BJ (cell line): ENCODE measurements at regions not wholly inside any gene's neighbourhood (a gene's known extent, or its start where the extent isn't known, plus 50 kb on each side); places are given as distances from the start of the nearest gene placed in this dataset.

Source experiments
- CTCF ChIA-PET: fragments of 350-600 bp; formaldehyde crosslinking; extraction: SDS; loops from one replicate; lab custom pipeline; 2021; ENCODE audit warnings: antibody characterized with exemption, inconsistent platforms; lab: Yijun Ruan, JAX
- POLR2A ChIA-PET: fragments of 300-600 bp; sonication (Branson Sonifier 250); formaldehyde crosslinking; extraction: SDS; loops from one replicate; lab custom pipeline; 2021; ENCODE audit warnings: antibody characterized with exemption; lab: Charles Lee
- DNase-seq: peaks from one replicate; pipeline ENCODE4 v3.0.0-alpha.2; 2011; ENCODE audit warnings: low read depth
- H3K27me3 ChIP-seq: 2 replicates; pipeline ENCODE4 v1.6.0; 2011; ENCODE audit warnings: low read length; ENCODE audit not compliant: control insufficient read depth, insufficient read depth
- H3K36me3 ChIP-seq: 2 replicates; pipeline ENCODE4 v1.5.1; 2011; ENCODE audit warnings: low read length; ENCODE audit not compliant: control insufficient read depth, insufficient read depth
- H3K4me3 ChIP-seq: 2 replicates; pipeline ENCODE4 v1.5.1; 2011; ENCODE audit warnings: low read depth, mild to moderate bottlenecking, control low read depth, low read length
- CTCF ChIP-seq: IDR thresholded peaks from 2 replicates; pipeline ENCODE4 v1.5.1; 2011; ENCODE audit warnings: low read depth, mild to moderate bottlenecking, control low read depth, inconsistent platforms, low read length, moderate library complexity; ENCODE audit not compliant: insufficient read depth

DNA sequence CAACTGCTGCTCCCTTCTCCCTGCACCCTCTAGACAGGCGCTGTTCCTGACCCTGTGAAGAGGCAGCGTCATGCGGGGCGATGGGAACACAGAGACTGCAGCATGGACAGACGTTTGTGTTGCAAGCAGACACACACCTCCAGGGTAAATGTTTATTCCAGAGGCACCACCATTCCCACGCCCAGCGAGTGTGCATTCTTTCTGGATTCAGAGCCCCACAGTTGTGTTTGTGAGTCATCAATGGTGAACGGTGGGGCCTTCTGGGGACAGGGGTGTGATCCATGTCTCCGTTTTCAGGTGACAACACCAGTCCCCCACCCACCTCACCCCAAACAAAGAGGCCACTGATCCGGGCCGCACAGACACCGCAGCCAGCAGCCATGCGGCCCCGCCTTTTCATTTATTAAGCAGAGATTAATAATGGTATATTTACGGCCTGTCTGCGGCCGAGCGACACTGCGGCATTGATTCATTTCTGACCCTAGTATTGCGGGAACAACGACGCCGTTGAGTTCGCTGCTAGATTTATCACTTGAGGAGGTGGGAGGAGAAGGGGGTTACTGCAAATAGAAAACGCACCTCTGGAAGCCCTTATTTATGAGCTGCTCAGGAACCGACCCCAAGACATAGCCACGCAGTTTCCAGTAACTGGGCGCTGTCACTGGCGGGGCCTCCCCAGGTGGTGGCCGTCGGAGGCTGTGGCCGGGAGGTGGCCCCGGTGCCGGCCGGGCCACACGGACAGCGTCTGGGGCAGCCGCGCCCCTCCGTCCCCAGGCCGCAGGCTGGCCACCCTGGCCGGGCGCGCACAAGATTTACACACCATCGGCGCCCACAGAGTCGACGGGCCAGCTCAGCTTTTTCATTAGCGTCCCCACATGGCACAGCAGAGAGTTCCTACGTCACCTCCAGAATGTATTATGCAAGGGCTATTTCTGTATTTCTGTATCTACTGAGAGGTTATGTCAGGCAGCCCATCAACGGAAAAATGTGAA, 367.6 kb downstream of the THBS2 start:
- H3K27me3 ChIP-seq: no peaks in the 10 kb centered on the region
- H3K36me3 ChIP-seq: no peaks in the 10 kb centered on the region
- ChIA-PET POLR2A (interaction anchor here (0.7 kb wide), 1 partner anchor 1722 kb away, joined by 3 read pairs; no protein-coding TSS in a partner anchor), CTCF (interaction anchor here (0.6 to 0.8 kb wide), 3 partner anchors 10 to 985 kb away, joined by 3 read pairs; no protein-coding TSS in a partner anchor)
- TF ChIP-seq CTCF: no peak
- no peak overlapping the region for H3K4me3 ChIP-seq
- DNase-seq: no peak

DNA sequence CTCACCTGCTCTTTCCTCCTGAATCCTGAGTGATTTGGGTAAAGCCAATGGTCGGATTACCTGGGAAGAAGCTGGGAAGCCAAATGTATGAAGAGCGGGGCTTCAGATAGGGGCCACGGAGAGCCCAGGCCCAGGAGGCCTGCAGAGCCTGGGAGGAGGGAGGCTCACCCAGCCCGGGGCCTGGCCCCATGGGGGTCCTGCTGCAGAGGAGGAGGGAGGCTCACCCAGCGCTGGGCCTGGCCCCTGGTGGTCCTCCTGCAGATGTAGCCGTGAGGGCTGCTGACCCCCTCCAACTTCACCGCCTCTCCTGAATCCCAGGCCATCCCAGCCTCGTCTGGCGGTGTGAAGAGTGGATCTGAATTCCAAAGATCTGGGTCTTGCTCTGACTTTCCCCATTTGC, 368.4 kb downstream of the THBS2 start:
- no peak for TF ChIP-seq CTCF
- no peak for DNase-seq
- no peaks in the 10 kb centered on the region for H3K27me3 ChIP-seq
- POLR2A ChIA-PET: no interaction called here
- CTCF ChIA-PET: interaction anchor here (0.6 to 0.7 kb wide), 2 partner anchors 363 to 984 kb away, joined by 3 read pairs; no protein-coding TSS in a partner anchor
- no peak overlapping the region for H3K4me3 ChIP-seq
- no peaks in the 10 kb centered on the region for H3K36me3 ChIP-seq

DNA sequence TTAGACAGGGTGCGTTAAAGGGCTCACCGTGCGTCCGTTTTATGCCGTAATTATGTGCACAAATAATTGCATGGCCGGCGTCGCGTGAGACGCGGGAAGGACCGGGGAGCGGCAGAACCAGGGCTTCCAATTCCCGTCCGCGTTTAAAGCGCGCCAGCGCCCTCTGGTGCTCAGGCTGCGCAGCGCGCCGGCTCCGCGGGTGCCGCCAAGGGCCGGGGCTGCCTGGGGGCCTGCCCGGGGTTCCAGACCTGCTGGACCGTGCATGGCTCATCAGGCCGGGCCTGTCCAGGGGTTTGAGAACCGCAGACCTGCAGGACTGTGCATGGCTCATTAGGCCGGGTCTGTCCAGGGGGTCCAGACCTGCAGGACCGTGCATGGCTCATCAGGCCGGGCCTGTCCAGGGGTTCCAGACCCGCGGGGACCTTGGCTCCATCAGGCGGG, 369.0 kb downstream of the THBS2 start:
- CTCF ChIA-PET: no interaction called here
- POLR2A ChIA-PET: no interaction called here
- no peaks in the 10 kb centered on the region for H3K36me3 ChIP-seq
- peak; percentile 76 for TF ChIP-seq CTCF
- DNase-seq: no peak
- H3K4me3 ChIP-seq: no peak overlapping the region
- H3K27me3 ChIP-seq: no peaks in the 10 kb centered on the region

DNA sequence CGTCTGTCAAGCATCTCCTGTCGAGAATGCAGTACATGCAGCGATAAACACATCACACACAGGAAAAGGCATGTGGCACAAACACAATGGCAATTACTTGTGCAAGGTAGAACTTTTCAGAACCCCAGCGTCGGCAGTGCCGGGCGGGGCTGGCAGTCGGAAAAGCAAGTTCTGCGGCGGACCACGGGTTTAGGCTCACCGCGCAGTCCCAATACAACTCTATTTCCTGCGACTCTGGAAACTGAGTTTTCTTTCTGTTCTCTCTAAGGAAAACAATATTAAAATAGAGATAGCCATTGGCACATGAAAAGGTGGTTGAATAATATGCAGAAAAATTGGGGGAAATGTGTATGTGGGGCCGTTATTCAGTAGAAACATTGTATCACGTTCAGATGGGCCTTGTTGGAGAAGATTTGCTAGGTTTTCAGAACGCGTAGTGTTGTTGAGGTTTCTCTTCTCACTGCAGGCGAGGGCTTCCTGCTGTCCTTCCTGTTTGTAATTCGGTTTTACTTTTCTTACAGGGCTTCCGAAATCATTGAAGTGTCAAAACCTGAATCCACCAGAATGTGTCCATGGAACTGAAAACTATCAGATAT, 369.5 kb downstream of the THBS2 start:
- ChIA-PET POLR2A (no interaction called here), CTCF (no interaction called here)
- DNase-seq: no peak
- Histone ChIP-seq H3K27me3 (no peaks in the 10 kb centered on the region), H3K36me3 (no peaks in the 10 kb centered on the region), H3K4me3 (no peak overlapping the region)
- TF ChIP-seq CTCF: no peak

DNA sequence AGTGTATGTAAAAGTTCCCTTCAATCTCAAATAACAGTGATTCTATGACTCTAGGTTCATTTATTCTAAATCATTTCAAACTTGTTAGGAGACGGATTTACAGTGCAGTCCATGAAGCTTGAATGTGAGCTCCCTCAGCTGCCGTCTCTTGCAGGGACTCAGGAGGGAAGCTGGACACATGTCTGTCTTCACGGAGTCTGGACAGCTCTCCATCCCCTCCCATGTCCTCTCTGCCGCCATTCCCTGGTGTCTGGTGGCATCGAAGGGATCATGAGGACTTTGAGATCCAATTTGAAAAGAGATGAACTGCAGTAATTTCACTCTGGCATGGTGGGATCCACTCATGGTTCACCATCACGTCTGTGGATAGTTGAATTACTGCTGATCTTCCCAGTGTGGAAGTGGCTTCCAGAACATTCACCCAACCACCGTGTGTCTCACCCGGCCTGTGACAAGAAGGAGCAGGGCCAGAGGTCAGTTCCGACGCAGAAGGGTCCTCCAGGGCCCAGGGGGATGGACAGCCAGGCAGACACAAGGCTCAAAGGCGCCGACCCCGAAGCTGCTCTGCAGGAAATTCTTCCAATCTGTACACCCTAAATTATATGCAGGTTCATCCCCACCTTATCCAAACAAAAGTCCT, 370.1 kb downstream of the THBS2 start:
- no peak for TF ChIP-seq CTCF
- ChIA-PET CTCF (interaction anchor here (1.0 kb wide), 1 partner anchor 977 kb away, joined by 4 read pairs; no protein-coding TSS in a partner anchor), POLR2A (no interaction called here)
- no peaks in the 10 kb centered on the region for H3K36me3 ChIP-seq
- H3K27me3 ChIP-seq: no peaks in the 10 kb centered on the region
- no peak overlapping the region for H3K4me3 ChIP-seq
- no peak for DNase-seq
